Gastrocnemius medialis (tissue), 4 donors: ENCODE measurements at regions not wholly inside any gene's neighbourhood (a gene's known extent, or its start where the extent isn't known, plus 50 kb on each side); places are given as distances from the start of the nearest gene placed in this dataset.

Experiments used
- POLR2A ChIP-seq, 2 donors: fragments of 450-650 bp; IDR thresholded peaks; one replicate each; pipeline ENCODE4 v1.6.1; 2017; ENCODE audit warnings: antibody characterized with exemption in 2 of 2, mild to moderate bottlenecking in 2 of 2, moderate library complexity in 2 of 2
- TF ChIP-seq, protein P1 (sequence below), 5 experiments: fragments of 450-650 bp in 3 of 5; fragments of 200-600 bp in 2 of 5; sonication (generic) in 2 of 5; IDR thresholded peaks in 4 of 5; conservative IDR thresholded peaks in 1 of 5; 1 replicate in 4 of 5; 2 replicates in 1 of 5; pipeline ENCODE4 v1.5.1; 2016 to 2019; ENCODE audit warnings: antibody characterized with exemption in 5 of 5, mild to moderate bottlenecking in 3 of 5, moderate library complexity in 3 of 5

DNA sequence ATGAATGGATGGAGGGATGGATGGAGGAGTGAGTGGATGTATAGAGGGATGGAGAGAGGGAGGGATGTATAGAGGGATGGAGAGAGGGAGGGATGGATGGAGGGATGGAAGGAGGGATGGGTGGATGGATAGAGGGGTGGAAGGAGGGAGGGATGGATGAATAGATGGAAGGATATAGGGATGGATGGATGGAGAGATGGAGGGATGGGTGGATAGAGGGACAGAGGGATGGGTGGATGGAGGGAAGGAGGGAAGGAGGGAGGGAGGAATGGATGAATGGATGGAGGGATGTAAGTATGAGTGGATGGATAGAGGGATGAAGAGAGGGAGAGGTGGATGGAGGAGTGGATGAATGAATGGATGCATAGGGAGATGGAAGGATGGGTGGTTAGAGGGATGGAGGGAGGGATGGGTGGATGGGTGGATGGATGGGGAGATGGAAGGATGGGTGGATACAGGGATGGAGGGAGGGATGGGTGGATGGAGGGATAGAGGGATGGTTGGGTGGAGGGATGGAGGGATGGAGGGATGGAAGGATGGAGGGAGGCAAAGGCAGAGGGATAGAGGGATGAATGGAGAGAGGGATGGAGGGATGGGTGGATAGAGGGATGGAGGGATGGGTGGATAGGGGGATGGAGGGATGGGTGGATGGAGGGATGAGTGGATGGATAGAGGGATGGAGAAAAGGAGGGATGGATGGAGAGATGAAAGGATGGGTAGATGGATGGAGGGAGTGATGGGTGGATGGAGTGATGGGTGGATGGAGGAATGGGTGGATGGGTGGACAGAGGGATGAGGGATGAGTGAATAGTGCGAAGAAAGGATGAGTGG is 313.8 kb downstream of the UACA start:
- TF ChIP-seq, protein P1, sequence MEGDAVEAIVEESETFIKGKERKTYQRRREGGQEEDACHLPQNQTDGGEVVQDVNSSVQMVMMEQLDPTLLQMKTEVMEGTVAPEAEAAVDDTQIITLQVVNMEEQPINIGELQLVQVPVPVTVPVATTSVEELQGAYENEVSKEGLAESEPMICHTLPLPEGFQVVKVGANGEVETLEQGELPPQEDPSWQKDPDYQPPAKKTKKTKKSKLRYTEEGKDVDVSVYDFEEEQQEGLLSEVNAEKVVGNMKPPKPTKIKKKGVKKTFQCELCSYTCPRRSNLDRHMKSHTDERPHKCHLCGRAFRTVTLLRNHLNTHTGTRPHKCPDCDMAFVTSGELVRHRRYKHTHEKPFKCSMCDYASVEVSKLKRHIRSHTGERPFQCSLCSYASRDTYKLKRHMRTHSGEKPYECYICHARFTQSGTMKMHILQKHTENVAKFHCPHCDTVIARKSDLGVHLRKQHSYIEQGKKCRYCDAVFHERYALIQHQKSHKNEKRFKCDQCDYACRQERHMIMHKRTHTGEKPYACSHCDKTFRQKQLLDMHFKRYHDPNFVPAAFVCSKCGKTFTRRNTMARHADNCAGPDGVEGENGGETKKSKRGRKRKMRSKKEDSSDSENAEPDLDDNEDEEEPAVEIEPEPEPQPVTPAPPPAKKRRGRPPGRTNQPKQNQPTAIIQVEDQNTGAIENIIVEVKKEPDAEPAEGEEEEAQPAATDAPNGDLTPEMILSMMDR (IDR thresholded peaks at IDR 0.05 in 4 of 5, conservative IDR thresholded peaks at IDR 0.05 in 1 of 5) = no peak
- no peak for TF ChIP-seq POLR2A (IDR thresholded peaks at IDR 0.05)
